Parathyroid adenoma (tissue), 2 donors: ENCODE measurements at regions not wholly inside any gene's neighbourhood (a gene's known extent, or its start where the extent isn't known, plus 50 kb on each side); places are given as distances from the start of the nearest gene placed in this dataset.
A peak's percentile ranks its signal among the peaks of the same experiment; 100 is the strongest.

Experiments
- H2AFZ ChIP-seq: fragments of 300-600 bp; sonication (generic); one replicate; pipeline ENCODE4 v1.7.0; 2017; ENCODE audit warnings: antibody characterized with exemption, mild to moderate bottlenecking
- H3K27ac ChIP-seq: fragments of 300-600 bp; sonication (generic); one replicate; pipeline ENCODE4 v1.7.0; 2017
- H3K27me3 ChIP-seq: fragments of 300-600 bp; sonication (generic); one replicate; pipeline ENCODE4 v1.7.0; 2017; ENCODE audit warnings: low read length; ENCODE audit not compliant: control insufficient read depth, insufficient read depth
- H3K36me3 ChIP-seq: fragments of 300-600 bp; sonication (generic); one replicate; pipeline ENCODE4 v1.7.0; 2017; ENCODE audit warnings: low read length; ENCODE audit not compliant: control insufficient read depth, insufficient read depth
- H3K4me1 ChIP-seq: fragments of 300-600 bp; sonication (generic); one replicate; pipeline ENCODE4 v1.7.0; 2017; ENCODE audit warnings: control low read depth
- H3K4me2 ChIP-seq: fragments of 300-600 bp; sonication (generic); one replicate; pipeline ENCODE4 v1.7.0; 2017; ENCODE audit warnings: low read length
- H3K4me3 ChIP-seq: fragments of 300-600 bp; sonication (generic); one replicate; pipeline ENCODE4 v1.7.0; 2017; ENCODE audit warnings: low read depth, low read length
- H3K79me2 ChIP-seq: fragments of 300-600 bp; sonication (generic); one replicate; pipeline ENCODE4 v1.7.0; 2017; ENCODE audit warnings: control low read depth
- H3K9ac ChIP-seq: fragments of 300-600 bp; sonication (generic); one replicate; pipeline ENCODE4 v1.7.0; 2017; ENCODE audit warnings: mild to moderate bottlenecking
- H3K9me3 ChIP-seq: fragments of 300-600 bp; sonication (generic); one replicate; pipeline ENCODE4 v1.7.0; 2017; ENCODE audit warnings: low read length; ENCODE audit not compliant: control insufficient read depth
- TF ChIP-seq, protein P1 (sequence below): fragments of 300-600 bp; sonication (generic); IDR thresholded peaks from one replicate; pipeline ENCODE4 v1.7.0; 2017; ENCODE audit warnings: antibody characterized with exemption, mild to moderate bottlenecking
- donor health status: primary hyperparathyroidism.

DNA sequence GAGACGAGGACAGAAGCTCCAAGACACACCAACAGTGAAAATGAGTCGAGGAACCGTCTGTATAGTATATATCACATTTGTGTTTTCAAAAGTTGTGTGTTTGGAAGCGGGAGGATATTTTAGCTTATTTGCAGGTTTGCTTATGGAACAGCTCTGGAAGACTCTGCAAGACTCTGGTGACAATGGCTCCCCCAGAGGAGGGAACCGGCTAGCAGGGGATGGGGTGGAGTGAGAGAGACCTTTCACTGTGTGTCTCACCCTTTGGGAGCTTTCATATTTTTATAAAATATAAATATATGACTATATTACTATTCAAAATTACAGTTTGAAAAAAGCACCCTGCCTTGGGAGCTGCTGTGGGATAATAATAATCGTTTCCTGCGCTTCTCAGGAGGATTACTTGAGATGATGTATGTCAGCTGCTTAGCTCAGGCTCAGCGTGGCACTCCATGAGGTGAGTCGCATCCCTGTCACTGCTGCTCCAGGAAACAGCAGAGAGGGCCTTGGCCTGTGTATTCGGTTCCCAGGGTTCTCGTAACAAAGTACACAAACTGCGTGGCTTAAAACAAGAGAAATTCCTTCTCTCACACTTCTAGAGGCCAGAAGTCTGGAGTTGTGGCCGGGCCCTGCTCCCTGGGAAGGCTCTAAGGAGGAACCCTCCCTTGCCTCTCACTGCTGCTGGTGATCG is 183.9 kb downstream of the FAM43A start:
- H3K4me2 ChIP-seq, result no peak overlapping the region

DNA sequence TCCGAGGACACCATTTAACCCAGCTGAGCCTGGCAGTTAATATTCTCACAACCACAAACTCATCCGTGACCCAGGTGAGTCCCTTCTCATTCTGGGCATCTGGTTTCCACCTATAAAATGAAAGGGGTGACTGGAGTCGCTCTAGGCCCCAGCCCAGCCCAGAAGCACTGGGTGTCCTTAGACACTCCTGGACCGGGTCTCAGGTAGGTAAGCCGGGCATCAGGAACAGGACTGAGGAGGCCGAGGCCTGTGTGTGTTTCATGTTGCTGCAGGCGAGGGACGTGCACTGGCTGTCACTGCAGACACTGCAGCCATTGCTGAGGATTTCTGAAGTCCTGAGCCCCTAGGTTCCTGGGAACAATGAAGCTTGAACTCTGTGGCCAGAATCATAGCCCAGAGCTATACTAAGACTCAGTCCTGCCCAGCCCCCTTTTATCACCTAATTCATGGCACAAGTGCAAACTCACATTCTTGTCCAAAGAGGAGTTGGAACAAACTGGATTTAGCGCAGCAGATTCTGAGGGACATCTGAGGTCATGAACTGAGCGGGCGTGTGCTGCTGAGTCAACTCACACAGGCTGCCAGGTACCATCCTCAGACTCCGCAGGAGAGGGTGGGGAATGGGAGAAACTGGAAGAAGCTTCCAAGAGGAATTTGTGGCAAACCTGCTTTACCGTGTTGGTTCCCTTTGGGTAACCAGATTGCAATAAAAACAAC is 184.9 kb downstream of the FAM43A start:
- no peak overlapping the region for H3K4me2 ChIP-seq
- TF ChIP-seq, protein P1, sequence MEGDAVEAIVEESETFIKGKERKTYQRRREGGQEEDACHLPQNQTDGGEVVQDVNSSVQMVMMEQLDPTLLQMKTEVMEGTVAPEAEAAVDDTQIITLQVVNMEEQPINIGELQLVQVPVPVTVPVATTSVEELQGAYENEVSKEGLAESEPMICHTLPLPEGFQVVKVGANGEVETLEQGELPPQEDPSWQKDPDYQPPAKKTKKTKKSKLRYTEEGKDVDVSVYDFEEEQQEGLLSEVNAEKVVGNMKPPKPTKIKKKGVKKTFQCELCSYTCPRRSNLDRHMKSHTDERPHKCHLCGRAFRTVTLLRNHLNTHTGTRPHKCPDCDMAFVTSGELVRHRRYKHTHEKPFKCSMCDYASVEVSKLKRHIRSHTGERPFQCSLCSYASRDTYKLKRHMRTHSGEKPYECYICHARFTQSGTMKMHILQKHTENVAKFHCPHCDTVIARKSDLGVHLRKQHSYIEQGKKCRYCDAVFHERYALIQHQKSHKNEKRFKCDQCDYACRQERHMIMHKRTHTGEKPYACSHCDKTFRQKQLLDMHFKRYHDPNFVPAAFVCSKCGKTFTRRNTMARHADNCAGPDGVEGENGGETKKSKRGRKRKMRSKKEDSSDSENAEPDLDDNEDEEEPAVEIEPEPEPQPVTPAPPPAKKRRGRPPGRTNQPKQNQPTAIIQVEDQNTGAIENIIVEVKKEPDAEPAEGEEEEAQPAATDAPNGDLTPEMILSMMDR, result no peak
- no peak overlapping the region for H3K9ac ChIP-seq
- no peaks in the 10 kb centered on the region for H3K79me2 ChIP-seq
- H2AFZ ChIP-seq, result peak overlapping the region; percentile 26
- peaks cover 13% of the 10 kb centered on the region for H3K4me1 ChIP-seq
- H3K9me3 ChIP-seq, result no peaks in the 10 kb centered on the region
- no peaks in the 10 kb centered on the region for H3K27me3 ChIP-seq
- no peak overlapping the region for H3K27ac ChIP-seq
- no peaks in the 10 kb centered on the region for H3K36me3 ChIP-seq
- H3K4me3 ChIP-seq, result no peak overlapping the region

More for the DNA sequence above, 183.9 kb downstream of the FAM43A start:
- H2AFZ ChIP-seq, result no peak overlapping the region
- no peak overlapping the region for H3K4me3 ChIP-seq
- H3K36me3 ChIP-seq, result no peaks in the 10 kb centered on the region
- H3K27ac ChIP-seq, result no peak overlapping the region
- TF ChIP-seq, protein P1, result no peak
- no peaks in the 10 kb centered on the region for H3K79me2 ChIP-seq
- peaks cover 13% of the 10 kb centered on the region for H3K4me1 ChIP-seq
- no peaks in the 10 kb centered on the region for H3K27me3 ChIP-seq
- H3K9ac ChIP-seq, result no peak overlapping the region
- H3K9me3 ChIP-seq, result no peaks in the 10 kb centered on the region

DNA sequence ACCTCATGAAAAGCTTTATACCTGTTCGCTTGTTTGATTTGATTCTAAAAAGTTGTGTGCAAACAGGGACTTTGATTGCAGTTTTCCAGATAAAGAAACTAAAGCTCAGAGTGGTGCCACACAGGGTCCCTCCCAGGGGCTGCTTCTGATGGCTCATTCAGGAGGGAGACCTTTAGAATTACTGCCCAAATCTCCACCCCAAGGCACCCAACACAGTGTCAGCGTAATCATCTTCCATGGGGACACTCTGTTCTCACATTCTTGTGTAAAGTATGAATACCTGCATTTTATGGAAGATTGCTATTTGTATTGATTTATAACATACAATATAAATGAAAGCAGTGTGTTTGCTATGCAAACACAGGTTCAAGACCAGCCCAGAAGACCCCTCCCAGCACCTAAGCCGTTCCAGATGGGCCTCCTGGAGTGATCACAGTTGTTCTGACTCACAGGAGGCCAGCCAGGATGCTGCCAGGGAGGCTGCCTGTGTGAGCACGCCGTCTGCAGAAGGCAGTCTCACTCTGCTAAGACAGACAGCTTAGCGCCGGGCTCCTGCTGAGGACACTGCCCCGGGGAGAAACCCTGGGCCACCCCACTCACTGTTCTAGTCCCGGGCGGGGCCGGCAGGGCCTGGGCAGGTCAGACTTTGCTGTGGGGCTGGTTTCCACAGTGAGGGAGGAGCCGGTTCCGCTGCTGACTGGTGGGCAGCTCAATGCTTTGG is 185.6 kb downstream of the FAM43A start:
- H3K9me3 ChIP-seq, result no peaks in the 10 kb centered on the region
- peaks cover 13% of the 10 kb centered on the region for H3K4me1 ChIP-seq
- H3K9ac ChIP-seq, result no peak overlapping the region
- H2AFZ ChIP-seq, result peak overlapping the region; percentile 26
- no peak overlapping the region for H3K4me3 ChIP-seq
- H3K4me2 ChIP-seq, result no peak overlapping the region
- H3K36me3 ChIP-seq, result no peaks in the 10 kb centered on the region
- no peaks in the 10 kb centered on the region for H3K79me2 ChIP-seq
- TF ChIP-seq, protein P1, result no peak
- H3K27me3 ChIP-seq, result no peaks in the 10 kb centered on the region
- H3K27ac ChIP-seq, result no peak overlapping the region

DNA sequence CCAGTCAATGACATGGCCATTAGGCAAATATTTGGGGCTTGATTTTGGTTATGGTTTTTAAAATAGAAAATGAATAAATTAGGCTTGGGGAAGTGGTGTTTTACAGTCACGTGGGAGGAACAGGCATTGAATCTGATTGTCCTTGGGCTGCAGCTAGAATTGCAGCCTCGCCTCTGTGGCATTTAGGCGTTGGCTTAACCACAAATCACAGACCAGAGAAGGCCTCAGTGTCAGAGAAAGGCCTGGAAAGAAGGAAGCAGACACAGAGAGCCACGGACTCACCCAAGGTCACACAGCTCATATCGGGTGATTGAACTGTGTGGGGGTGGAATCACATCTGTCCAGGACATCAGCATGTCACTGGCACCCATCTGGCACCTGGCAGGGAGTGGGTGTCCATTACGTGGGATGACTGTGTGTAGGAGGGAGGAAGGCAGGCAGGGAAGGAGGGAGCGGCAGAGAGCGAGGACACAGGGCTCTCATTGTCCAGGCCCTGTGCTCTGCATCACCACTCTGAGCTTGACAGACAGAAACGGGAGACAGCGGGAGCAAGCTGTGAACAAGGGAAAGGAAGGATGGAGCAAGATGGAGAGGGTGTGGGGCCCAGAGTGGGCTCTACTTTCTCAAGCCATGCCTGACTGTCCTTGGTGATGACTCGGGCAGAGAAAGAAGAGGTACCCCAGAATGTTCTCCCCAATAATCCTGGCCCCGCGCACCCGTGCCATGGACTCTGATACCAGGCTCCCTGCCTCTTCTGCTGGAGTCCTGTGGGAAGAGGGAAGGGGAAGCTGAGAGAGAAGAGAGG is 186.4 kb downstream of the FAM43A start:
- H2AFZ ChIP-seq, result no peak overlapping the region
- H3K27ac ChIP-seq, result no peak overlapping the region
- H3K9me3 ChIP-seq, result no peaks in the 10 kb centered on the region
- H3K9ac ChIP-seq, result no peak overlapping the region
- H3K4me3 ChIP-seq, result no peak overlapping the region
- H3K79me2 ChIP-seq, result no peaks in the 10 kb centered on the region
- TF ChIP-seq, protein P1, result no peak
- no peaks in the 10 kb centered on the region for H3K36me3 ChIP-seq
- no peak overlapping the region for H3K4me2 ChIP-seq
- H3K27me3 ChIP-seq, result no peaks in the 10 kb centered on the region
- peaks cover 13% of the 10 kb centered on the region for H3K4me1 ChIP-seq
